NOMO-1 (cell line): ENCODE measurements at regions not wholly inside any gene's neighbourhood (a gene's known extent, or its start where the extent isn't known, plus 50 kb on each side); places are given as distances from the start of the nearest gene placed in this dataset.

ENCODE experiments used
- DNase-seq, 2 experiments: peaks; one replicate each; lab custom pipeline; 2025; ENCODE audit not compliant: unreplicated experiment in 2 of 2; lab: John Stamatoyannopoulos, UW

GRCh38 chr6:1201547-1202200, 110.2 kb upstream of the FOXQ1 start:
- DNase-seq, result no peak

- DNase-seq, result no peak
Observed at GRCh38 chr6:1200409-1201101, 111.3 kb upstream of the FOXQ1 start.

- DNase-seq, result no peak
Observed at GRCh38 chr6:1200081-1200408, 111.9 kb upstream of the FOXQ1 start.

GRCh38 chr6:1197309-1197708, 114.6 kb upstream of the FOXQ1 start:
- DNase-seq, result no peak

- DNase-seq, result no peak
Observed at GRCh38 chr6:1191141-1191630, 120.7 kb upstream of the FOXQ1 start.

GRCh38 chr6:1190366-1190765, 121.5 kb upstream of the FOXQ1 start:
- no peak for DNase-seq

GRCh38 chr6:1188199-1188598, 123.7 kb upstream of the FOXQ1 start:
- DNase-seq, result no peak

GRCh38 chr6:1187293-1188131, 124.4 kb upstream of the FOXQ1 start:
- no peak for DNase-seq

- DNase-seq, result no peak
Observed at GRCh38 chr6:1184318-1184717, 127.6 kb upstream of the FOXQ1 start.

GRCh38 chr6:1182722-1183521, 129.0 kb upstream of the FOXQ1 start:
- no peak for DNase-seq

- no peak for DNase-seq
Observed at GRCh38 chr6:1181939-1182605, 129.8 kb upstream of the FOXQ1 start.

- no peak for DNase-seq
Observed at GRCh38 chr6:1179571-1180459, 132.1 kb upstream of the FOXQ1 start.

GRCh38 chr6:1178590-1178989, 133.3 kb upstream of the FOXQ1 start:
- no peak for DNase-seq

- DNase-seq, result no peak
Observed at GRCh38 chr6:1176567-1176966, 135.3 kb upstream of the FOXQ1 start.

- DNase-seq, result no peak
Observed at GRCh38 chr6:1175877-1176276, 136.0 kb upstream of the FOXQ1 start.

- no peak for DNase-seq
Observed at GRCh38 chr6:1170794-1171193, 141.1 kb upstream of the FOXQ1 start.

- no peak for DNase-seq
Observed at GRCh38 chr6:1164600-1164999, 147.3 kb upstream of the FOXQ1 start.

GRCh38 chr6:1163501-1163900, 148.4 kb upstream of the FOXQ1 start:
- DNase-seq, result no peak
